ENCODE measurements at regions not wholly inside any gene's neighbourhood (a gene's known extent, or its start where the extent isn't known, plus 50 kb on each side); places are given as distances from the start of the nearest gene placed in this dataset.

DNA sequence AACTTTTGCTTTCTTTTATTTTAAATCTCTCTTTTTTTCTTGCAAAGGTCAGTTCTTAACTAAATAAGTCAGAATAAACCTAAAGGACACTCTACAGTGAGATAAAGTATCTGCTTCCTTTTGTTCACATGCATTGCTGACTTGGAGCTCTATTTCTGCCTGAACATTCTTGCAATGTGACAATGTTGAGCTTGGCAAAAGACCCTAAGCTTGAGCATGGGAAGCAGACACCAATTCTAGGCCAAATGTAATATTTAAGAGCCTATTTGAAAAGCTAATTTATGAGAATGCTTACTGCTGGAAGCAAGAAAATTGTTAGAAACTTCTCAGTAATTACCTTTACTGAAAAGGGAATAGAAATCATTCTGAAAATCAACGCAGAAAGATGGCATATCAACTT is 556.2 kb downstream of the CBLN4 start:
- TF ChIP-seq, protein P1, sequence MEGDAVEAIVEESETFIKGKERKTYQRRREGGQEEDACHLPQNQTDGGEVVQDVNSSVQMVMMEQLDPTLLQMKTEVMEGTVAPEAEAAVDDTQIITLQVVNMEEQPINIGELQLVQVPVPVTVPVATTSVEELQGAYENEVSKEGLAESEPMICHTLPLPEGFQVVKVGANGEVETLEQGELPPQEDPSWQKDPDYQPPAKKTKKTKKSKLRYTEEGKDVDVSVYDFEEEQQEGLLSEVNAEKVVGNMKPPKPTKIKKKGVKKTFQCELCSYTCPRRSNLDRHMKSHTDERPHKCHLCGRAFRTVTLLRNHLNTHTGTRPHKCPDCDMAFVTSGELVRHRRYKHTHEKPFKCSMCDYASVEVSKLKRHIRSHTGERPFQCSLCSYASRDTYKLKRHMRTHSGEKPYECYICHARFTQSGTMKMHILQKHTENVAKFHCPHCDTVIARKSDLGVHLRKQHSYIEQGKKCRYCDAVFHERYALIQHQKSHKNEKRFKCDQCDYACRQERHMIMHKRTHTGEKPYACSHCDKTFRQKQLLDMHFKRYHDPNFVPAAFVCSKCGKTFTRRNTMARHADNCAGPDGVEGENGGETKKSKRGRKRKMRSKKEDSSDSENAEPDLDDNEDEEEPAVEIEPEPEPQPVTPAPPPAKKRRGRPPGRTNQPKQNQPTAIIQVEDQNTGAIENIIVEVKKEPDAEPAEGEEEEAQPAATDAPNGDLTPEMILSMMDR (IDR thresholded peaks at IDR 0.05): no peak
- TF ChIP-seq ZFX (IDR thresholded peaks at IDR 0.05; ENCODE audit: borderline replicate concordance): no peak
